H1 (cell line): ENCODE measurements at regions not wholly inside any gene's neighbourhood (a gene's known extent, or its start where the extent isn't known, plus 50 kb on each side); places are given as distances from the start of the nearest gene placed in this dataset.

Source experiments
- CTCF ChIA-PET: fragments of 300-600 bp; sonication (Branson Sonifier 250); formaldehyde crosslinking; loops from one replicate; lab custom pipeline; 2021; ENCODE audit not compliant: partially characterized antibody; lab: Charles Lee
- POLR2A ChIA-PET: fragments of 300-600 bp; sonication (Branson Sonifier 250); formaldehyde crosslinking; loops from one replicate; lab custom pipeline; 2021; ENCODE audit warnings: inconsistent platforms; ENCODE audit not compliant: partially characterized antibody; lab: Charles Lee
- DNase-seq, 2 experiments: peaks; one replicate each; pipeline versions ENCODE4 v3.0.0 to v3.0.0-alpha.2; 2010 to 2022; ENCODE audit warnings: low spot score in 2 of 2, low read depth in 1 of 2, mixed read lengths in 1 of 2
- FAIRE-seq: peaks from 2 replicates; lab custom pipeline; 2011; peaks lifted over from hg19 to GRCh38; lab: Jason Lieb, UNC
- H2AFZ ChIP-seq: 2 replicates; pipeline ENCODE4 v1.8.1; 2012; ENCODE audit warnings: low read length, inconsistent platforms
- H2AK5ac ChIP-seq: 2 replicates; pipeline ENCODE4 v1.6.1; 2013; ENCODE audit warnings: low read depth, low read length
- H2BK120ac ChIP-seq: replicated peaks from 2 replicates; pipeline ENCODE3; 2013; ENCODE audit warnings: low read depth, low read length, inconsistent platforms
- H2BK12ac ChIP-seq: 2 replicates; pipeline ENCODE4 v1.6.1; 2013; ENCODE audit warnings: low read depth, low read length
- H2BK15ac ChIP-seq: 2 replicates; pipeline ENCODE4 v1.6.1; 2013; ENCODE audit warnings: low read length
- H2BK20ac ChIP-seq: 2 replicates; pipeline ENCODE4 v1.6.1; 2013; ENCODE audit warnings: low read length
- H2BK5ac ChIP-seq: 2 replicates; pipeline ENCODE4 v1.6.1; 2013; ENCODE audit warnings: low read depth, low read length
- H3K14ac ChIP-seq: 2 replicates; pipeline ENCODE4 v1.6.1; 2013; ENCODE audit warnings: inconsistent platforms; ENCODE audit not compliant: insufficient read length
- H3K18ac ChIP-seq: 2 replicates; pipeline ENCODE4 v1.6.1; 2013; ENCODE audit warnings: low read length; ENCODE audit errors: extremely low read depth
- H3K23ac ChIP-seq: 2 replicates; pipeline ENCODE4 v1.6.1; 2013; ENCODE audit warnings: inconsistent platforms; ENCODE audit not compliant: insufficient read length
- H3K23me2 ChIP-seq: 2 replicates; pipeline ENCODE4 v1.6.1; 2013; ENCODE audit warnings: low read depth, low read length
- H3K27ac ChIP-seq: 2 replicates; pipeline ENCODE4 v1.6.1; 2011; ENCODE audit warnings: low read depth, low read length, inconsistent platforms
- H3K27me3 ChIP-seq, 4 experiments: replicated peaks in 1 of 4; 1 replicate in 1 of 4; 2 replicates in 3 of 4; pipeline versions ENCODE4 v1.6.1 to v1.8.1; 2011 to 2013; ENCODE audit warnings: low read length in 3 of 4, mild to moderate bottlenecking in 3 of 4, inconsistent platforms in 2 of 4, mixed read lengths in 2 of 4, moderate library complexity in 1 of 4; ENCODE audit not compliant: control insufficient read depth in 3 of 4, insufficient read depth in 3 of 4; ENCODE audit errors: extremely low read depth in 1 of 4
- H3K36me3 ChIP-seq, 4 experiments: 2 replicates each; pipeline versions ENCODE4 v1.6.1 to v1.8.1; 2011 to 2013; ENCODE audit warnings: mild to moderate bottlenecking in 4 of 4, low read length in 3 of 4, moderate library complexity in 2 of 4, control low read depth in 1 of 4, inconsistent platforms in 1 of 4; ENCODE audit not compliant: insufficient read depth in 4 of 4, control insufficient read depth in 2 of 4
- H3K4ac ChIP-seq: replicated peaks from 2 replicates; pipeline ENCODE3; 2013; ENCODE audit warnings: low read length, low read depth, mixed read lengths, inconsistent platforms; ENCODE audit not compliant: insufficient read length
- H3K4me1 ChIP-seq, 4 experiments: replicated peaks in 1 of 4; 1 replicate in 1 of 4; 2 replicates in 3 of 4; pipeline versions ENCODE4 v1.6.1 to v1.8.1; 2011 to 2013; ENCODE audit warnings: low read length in 3 of 4, inconsistent platforms in 2 of 4, mixed read lengths in 1 of 4; ENCODE audit not compliant: insufficient read depth in 4 of 4, control insufficient read depth in 3 of 4
- H3K4me2 ChIP-seq, 2 experiments: 2 replicates each; pipeline versions ENCODE4 v1.6.1 to v1.8.1; 2011 to 2013; ENCODE audit warnings: low read depth in 2 of 2, low read length in 2 of 2, control low read depth in 1 of 2, inconsistent platforms in 1 of 2, mild to moderate bottlenecking in 1 of 2; ENCODE audit not compliant: insufficient read depth in 1 of 2
- H3K4me3 ChIP-seq, 4 experiments: fragments of 200-600, 300-600 bp in 1 of 4; sonication (generic), shearing (Covaris generic), sonication (Bioruptor Twin) in 1 of 4; 2 replicates each; pipeline versions ENCODE4 v1.5.1 to v1.8.1; 2011 to 2016; ENCODE audit warnings: low read length in 4 of 4, low read depth in 3 of 4, control low read depth in 2 of 4, inconsistent platforms in 2 of 4, mild to moderate bottlenecking in 2 of 4, mixed read lengths in 1 of 4, moderate library complexity in 1 of 4; ENCODE audit not compliant: insufficient read depth in 2 of 4; ENCODE audit errors: extremely low read depth in 1 of 4
- H3K56ac ChIP-seq: replicated peaks from 2 replicates; pipeline ENCODE3; 2013; ENCODE audit warnings: low read depth, mild to moderate bottlenecking, mixed read lengths, low read length, inconsistent platforms; ENCODE audit not compliant: insufficient read length
- H3K79me1 ChIP-seq: 2 replicates; pipeline ENCODE4 v1.6.1; 2013; ENCODE audit warnings: low read depth, low read length, control low read depth
- H3K79me2 ChIP-seq, 2 experiments: 2 replicates each; pipeline versions ENCODE4 v1.6.1 to v1.8.1; 2012 to 2013; ENCODE audit warnings: low read length in 2 of 2, mild to moderate bottlenecking in 2 of 2, inconsistent platforms in 1 of 2; ENCODE audit not compliant: insufficient read depth in 2 of 2, control insufficient read depth in 1 of 2
- H3K9ac ChIP-seq, 4 experiments: replicated peaks in 1 of 4; 1 replicate in 1 of 4; 2 replicates in 3 of 4; pipeline versions ENCODE4 v1.6.1 to v1.8.1; 2011 to 2013; ENCODE audit warnings: low read depth in 3 of 4, low read length in 3 of 4, control low read depth in 2 of 4, mild to moderate bottlenecking in 2 of 4, moderate library complexity in 2 of 4, inconsistent platforms in 1 of 4; ENCODE audit errors: extremely low read depth in 1 of 4
- H3K9me3 ChIP-seq, 2 experiments: 2 replicates each; pipeline versions ENCODE4 v1.6.1 to v1.8.1; 2012 to 2013; ENCODE audit warnings: mild to moderate bottlenecking in 2 of 2, moderate library complexity in 2 of 2, control low read depth in 1 of 2, inconsistent platforms in 1 of 2, low read depth in 1 of 2, low read length in 1 of 2, mixed read lengths in 1 of 2; ENCODE audit not compliant: insufficient read depth in 2 of 2
- H4K20me1 ChIP-seq, 2 experiments: replicated peaks in 1 of 2; 2 replicates each; pipeline versions ENCODE3 to v1.8.1; 2011 to 2013; ENCODE audit warnings: inconsistent platforms in 2 of 2, low read length in 2 of 2, mild to moderate bottlenecking in 1 of 2; ENCODE audit not compliant: insufficient read depth in 2 of 2, control insufficient read depth in 1 of 2
- H4K5ac ChIP-seq: 2 replicates; pipeline ENCODE4 v1.6.1; 2013; ENCODE audit warnings: low read length, low read depth, mixed read lengths, inconsistent platforms; ENCODE audit not compliant: insufficient read length
- H4K8ac ChIP-seq: 2 replicates; pipeline ENCODE4 v1.8.0; 2013; ENCODE audit warnings: mild to moderate bottlenecking, moderate library complexity, low read length, inconsistent platforms; ENCODE audit not compliant: insufficient read depth; ENCODE audit errors: extremely low read depth
- H4K91ac ChIP-seq: replicated peaks from 2 replicates; pipeline ENCODE3; 2013; ENCODE audit warnings: low read length, mixed read lengths, inconsistent platforms; ENCODE audit not compliant: insufficient read length
- HDAC2 ChIP-seq, 2 experiments: fragments of 300-600 bp in 1 of 2; sonication (generic) in 1 of 2; IDR thresholded peaks; 2 replicates each; pipeline ENCODE4 v1.6.1; 2011 to 2012; ENCODE audit warnings: low read depth in 2 of 2, low read length in 2 of 2, mild to moderate bottlenecking in 2 of 2, moderate library complexity in 2 of 2, borderline replicate concordance in 1 of 2, inconsistent platforms in 1 of 2
- MAFK ChIP-seq: IDR thresholded peaks from 2 replicates; pipeline ENCODE4 v1.6.1; 2012; ENCODE audit warnings: low read depth, mild to moderate bottlenecking, improper control_type of control experiment, low read length
- RBBP5 ChIP-seq: IDR thresholded peaks from 2 replicates; pipeline ENCODE4 v1.7.1; 2012; ENCODE audit warnings: low read depth, mild to moderate bottlenecking, inconsistent platforms, low read length, moderate library complexity, borderline replicate concordance
- SP2 ChIP-seq: IDR thresholded peaks from 2 replicates; pipeline ENCODE4 v1.6.1; 2012; ENCODE audit warnings: mild to moderate bottlenecking, low read length, inconsistent platforms
- USF2 ChIP-seq: IDR thresholded peaks from 2 replicates; pipeline ENCODE4 v1.6.1; 2011; ENCODE audit warnings: low read length, improper control_type of control experiment
- YY1 ChIP-seq: IDR thresholded peaks from 2 replicates; pipeline ENCODE4 v1.6.1; 2011; ENCODE audit warnings: low read depth, mild to moderate bottlenecking, low read length
- WGBS, 2 experiments: shearing (Covaris generic) in 1 of 2; methylation state at CpG; one replicate each; pipeline versions ENCODE4 v1.1.6 to v1.1.7; 2013 to 2015; ENCODE audit warnings: low lambda C conversion rate in 2 of 2, mixed read lengths in 2 of 2, inconsistent platforms in 1 of 2, low coverage in 1 of 2, missing lambda C conversion rate in 1 of 2; ENCODE audit not compliant: insufficient replicate concordance in 2 of 2, insufficient coverage in 1 of 2, insufficient read length in 1 of 2; ENCODE audit errors: extremely low coverage in 1 of 2, missing lambda C conversion rate in 1 of 2; 5-methylcytosine and 5-hydroxymethylcytosine counted together

- Histone ChIP-seq H3K23ac (no peak overlapping the region), H3K4me2 (no peak overlapping the region), H4K20me1 (no peaks in the 10 kb centered on the region), H2BK12ac (no peak overlapping the region), H3K9me3 (no peaks in the 10 kb centered on the region), H3K23me2 (no peaks in the 10 kb centered on the region), H3K27me3 (no peaks in the 10 kb centered on the region), H3K56ac (no peak overlapping the region), H4K5ac (no peak overlapping the region), H3K27ac (no peak overlapping the region), H2BK5ac (no peak overlapping the region), H3K14ac (no peak overlapping the region), H3K18ac (no peak overlapping the region), H4K91ac (no peak overlapping the region), H2BK15ac (no peak overlapping the region), H3K4me3 (no peak overlapping the region), H3K79me1 (no peaks in the 10 kb centered on the region), H4K8ac (no peak overlapping the region), H3K79me2 (no peaks in the 10 kb centered on the region), H3K9ac (no peak overlapping the region), H2BK120ac (no peak overlapping the region), H2AK5ac (no peak overlapping the region), H3K4ac (no peak overlapping the region), H2AFZ (no peak overlapping the region), H3K4me1 (peaks cover 0 to 6% (median 0%) of the 10 kb centered on the region in 4 experiments; a peak in 2 of 7 replicates), H2BK20ac (no peak overlapping the region), H3K36me3 (no peaks in the 10 kb centered on the region)
- TF ChIP-seq HDAC2 (IDR thresholded peaks at IDR 0.05; ENCODE audit: borderline replicate concordance in 1 of 2, low read depth in 2 of 2, low read length in 2 of 2) (no peak), SP2 (no peak), USF2 (no peak), RBBP5 (no peak), MAFK (no peak), YY1 (no peak)
- CTCF ChIA-PET: interaction anchor here (0.7 to 3.1 kb wide), 10 partner anchors 10 to 197 kb away, joined by 3 to 7 read pairs (median 3); no protein-coding TSS in a partner anchor
- FAIRE-seq: no peak
- 79% methylated on average over 5 of the region's 5 CpGs; no CpG with 5 or more reads in 1 of the 2 experiments for WGBS, 2 experiments
- POLR2A ChIA-PET: no interaction called here
- DNase-seq: no peak
These were observed 152.5 kb downstream of the MACROH2A1 start for GRCh38 chr5:135246605-135246922.
